Breast epithelium (tissue), 4 donors: ENCODE measurements at regions not wholly inside any gene's neighbourhood (a gene's known extent, or its start where the extent isn't known, plus 50 kb on each side); places are given as distances from the start of the nearest gene placed in this dataset.
A peak's percentile ranks its signal among the peaks of the same experiment; 100 is the strongest.

ENCODE experiments used
- DNase-seq, 2 donors: peaks; one replicate each; pipeline ENCODE4 v3.0.0-alpha.2; 2019; ENCODE audit warnings: low spot score in 2 of 2
- H3K27ac ChIP-seq, 2 donors: fragments of 200-600 bp; sonication (generic) in 1 of 2; one replicate each; pipeline ENCODE4 v1.5.1; 2016 to 2019; ENCODE audit warnings: mild to moderate bottlenecking in 1 of 2
- H3K27me3 ChIP-seq, 2 donors: fragments of 200-600 bp; sonication (generic) in 1 of 2; one replicate each; pipeline versions ENCODE4 v1.5.1 to v1.6.0; 2017 to 2019; ENCODE audit warnings: control low read depth in 1 of 2, mild to moderate bottlenecking in 1 of 2
- H3K36me3 ChIP-seq: fragments of 200-600 bp; one replicate; pipeline ENCODE4 v1.5.1; 2019
- H3K4me1 ChIP-seq, 2 donors: fragments of 200-600 bp; sonication (generic); one replicate each; pipeline ENCODE4 v1.5.1; 2016 to 2019; ENCODE audit warnings: control low read depth in 1 of 2
- H3K4me3 ChIP-seq, 3 donors: fragments of 200-600 bp; sonication (generic); 1 replicate in 2 of 3; 2 replicates in 1 of 3; pipeline ENCODE4 v1.5.1; 2016 to 2019; ENCODE audit warnings: mild to moderate bottlenecking in 3 of 3, moderate library complexity in 2 of 3
- H3K9me3 ChIP-seq, 2 donors: fragments of 200-600 bp; sonication (generic) in 1 of 2; one replicate each; pipeline ENCODE4 v1.5.1; 2016 to 2019; ENCODE audit warnings: control low read depth in 1 of 2
- POLR2A ChIP-seq: fragments of 450-650 bp; IDR thresholded peaks from one replicate; pipeline ENCODE4 v1.6.1; 2016; ENCODE audit warnings: antibody characterized with exemption, mild to moderate bottlenecking, moderate library complexity
- POLR2AphosphoS5 ChIP-seq, 3 donors: sonication (generic); formaldehyde crosslinking; IDR thresholded peaks; one replicate each; pipeline ENCODE4 v1.6.1; 2017; ENCODE audit warnings: antibody characterized with exemption in 3 of 3
- intact Hi-C: fragments of 100-400 bp; cut with DNase I; formaldehyde crosslinking; loops from one replicate; pipeline ENCODE4 v1.15.1; 2023; ENCODE audit warnings: low total_unique reads
- TF ChIP-seq, protein P1 (sequence below), 3 donors: fragments of 450-650 bp; IDR thresholded peaks; one replicate each; pipeline ENCODE4 v1.5.1; 2016 to 2017; ENCODE audit warnings: antibody characterized with exemption in 3 of 3, mild to moderate bottlenecking in 3 of 3, moderate library complexity in 3 of 3

DNA sequence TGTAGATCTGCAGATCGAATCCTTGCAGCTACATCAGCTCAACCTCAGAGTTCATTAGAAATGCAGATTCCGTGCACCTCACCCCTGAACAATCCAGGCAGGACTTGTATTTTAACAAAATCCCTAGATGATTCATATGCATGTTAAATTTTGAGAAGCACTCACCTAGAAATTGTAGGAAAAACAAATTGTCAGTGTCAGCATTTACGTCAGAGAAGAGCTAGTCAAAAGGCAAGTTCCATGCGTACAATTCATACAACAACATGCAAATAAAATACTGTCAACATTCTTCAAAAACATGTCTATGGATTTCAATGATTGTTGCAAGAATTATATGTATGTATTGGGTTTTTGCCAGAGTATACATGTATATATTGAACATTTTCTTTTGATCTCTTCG, 504.5 kb downstream of the NLGN4X start:
- no peak overlapping the region for H3K27ac ChIP-seq
- intact Hi-C loops = no loop called here
- DNase-seq = no peak
- H3K27me3 ChIP-seq = no peaks in the 10 kb centered on the region
- no peaks in the 10 kb centered on the region for H3K36me3 ChIP-seq
- no peaks in the 10 kb centered on the region for H3K9me3 ChIP-seq
- peak overlapping the region in 1 of 3 donors; percentile 17 for H3K4me3 ChIP-seq
- H3K4me1 ChIP-seq = no peaks in the 10 kb centered on the region
- TF ChIP-seq POLR2AphosphoS5 (IDR thresholded peaks at IDR 0.05) (no peak), POLR2A (no peak)
- TF ChIP-seq, protein P1, sequence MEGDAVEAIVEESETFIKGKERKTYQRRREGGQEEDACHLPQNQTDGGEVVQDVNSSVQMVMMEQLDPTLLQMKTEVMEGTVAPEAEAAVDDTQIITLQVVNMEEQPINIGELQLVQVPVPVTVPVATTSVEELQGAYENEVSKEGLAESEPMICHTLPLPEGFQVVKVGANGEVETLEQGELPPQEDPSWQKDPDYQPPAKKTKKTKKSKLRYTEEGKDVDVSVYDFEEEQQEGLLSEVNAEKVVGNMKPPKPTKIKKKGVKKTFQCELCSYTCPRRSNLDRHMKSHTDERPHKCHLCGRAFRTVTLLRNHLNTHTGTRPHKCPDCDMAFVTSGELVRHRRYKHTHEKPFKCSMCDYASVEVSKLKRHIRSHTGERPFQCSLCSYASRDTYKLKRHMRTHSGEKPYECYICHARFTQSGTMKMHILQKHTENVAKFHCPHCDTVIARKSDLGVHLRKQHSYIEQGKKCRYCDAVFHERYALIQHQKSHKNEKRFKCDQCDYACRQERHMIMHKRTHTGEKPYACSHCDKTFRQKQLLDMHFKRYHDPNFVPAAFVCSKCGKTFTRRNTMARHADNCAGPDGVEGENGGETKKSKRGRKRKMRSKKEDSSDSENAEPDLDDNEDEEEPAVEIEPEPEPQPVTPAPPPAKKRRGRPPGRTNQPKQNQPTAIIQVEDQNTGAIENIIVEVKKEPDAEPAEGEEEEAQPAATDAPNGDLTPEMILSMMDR (IDR thresholded peaks at IDR 0.05) = no peak

DNA sequence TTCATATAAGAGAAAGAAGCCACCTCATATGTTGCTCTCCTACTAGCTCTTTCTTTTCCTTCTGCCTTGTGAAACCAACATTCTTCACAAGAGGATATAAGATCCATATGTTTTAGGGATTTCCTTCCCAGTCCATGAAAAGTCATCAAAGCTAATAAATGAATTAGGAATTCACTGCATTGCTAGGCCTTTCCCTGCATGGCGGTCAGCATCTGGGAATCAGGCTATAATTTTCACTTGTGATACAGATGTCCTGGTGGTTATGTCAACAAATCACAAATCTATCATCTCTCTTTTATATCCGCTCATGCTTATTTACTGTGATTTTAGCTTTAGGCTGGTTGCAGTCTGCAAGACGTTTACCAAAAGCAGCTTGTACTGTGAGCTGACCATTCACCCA, 510.0 kb downstream of the NLGN4X start:
- no peaks in the 10 kb centered on the region for H3K4me1 ChIP-seq
- DNase-seq = no peak
- TF ChIP-seq, protein P1 (IDR thresholded peaks at IDR 0.05) = no peak
- TF ChIP-seq POLR2AphosphoS5 (IDR thresholded peaks at IDR 0.05) (no peak), POLR2A (no peak)
- H3K27me3 ChIP-seq = no peaks in the 10 kb centered on the region
- no peak overlapping the region for H3K4me3 ChIP-seq
- H3K36me3 ChIP-seq = no peaks in the 10 kb centered on the region
- no peaks in the 10 kb centered on the region for H3K9me3 ChIP-seq
- H3K27ac ChIP-seq = no peak overlapping the region
- intact Hi-C loops = no loop called here

DNA sequence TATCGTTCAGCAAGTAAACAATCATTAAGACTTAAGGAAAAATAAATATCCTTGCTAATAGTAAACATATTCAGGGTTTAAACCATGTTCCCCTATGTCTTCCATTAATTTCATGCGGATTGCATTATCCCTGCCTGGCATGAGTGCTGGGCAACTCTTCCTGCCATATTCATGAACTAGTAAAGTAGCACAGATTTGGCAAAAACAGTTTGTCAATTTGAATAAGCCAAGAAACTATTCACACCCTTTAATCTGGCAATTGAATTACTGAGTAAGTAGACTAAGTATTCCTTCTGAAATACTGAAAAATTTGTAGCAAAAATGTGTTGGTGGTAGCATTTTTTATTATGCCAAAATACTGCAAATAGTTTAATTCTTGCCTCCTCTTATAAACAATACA, 512.0 kb downstream of the NLGN4X start:
- intact Hi-C loops = no loop called here

DNA sequence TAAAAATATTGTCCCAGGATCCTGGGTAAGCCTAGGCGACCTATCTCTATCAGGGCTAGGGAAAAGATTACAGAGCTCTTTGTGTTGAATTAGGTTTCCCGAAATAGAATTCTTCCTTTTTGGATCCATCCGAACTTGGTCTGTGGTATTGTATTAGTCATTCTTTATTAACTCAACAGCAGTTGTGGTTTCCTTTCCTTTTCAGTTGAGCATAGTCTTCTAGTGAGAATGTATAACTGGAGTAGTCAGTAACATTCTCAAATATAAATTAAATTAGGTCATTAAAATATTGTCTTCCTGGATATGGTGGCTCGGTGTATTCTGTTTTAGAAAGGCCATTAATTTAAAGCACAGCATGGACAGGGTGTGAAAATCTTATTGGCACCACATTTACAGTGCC, 520.4 kb downstream of the NLGN4X start:
- TF ChIP-seq, protein P1 (IDR thresholded peaks at IDR 0.05) = no peak
- no peak for TF ChIP-seq POLR2A
- TF ChIP-seq POLR2AphosphoS5 (IDR thresholded peaks at IDR 0.05) = no peak
- intact Hi-C loops = no loop called here
- Histone ChIP-seq H3K4me3 (no peak overlapping the region), H3K27ac (no peak overlapping the region), H3K27me3 (no peaks in the 10 kb centered on the region), H3K4me1 (no peaks in the 10 kb centered on the region), H3K9me3 (peaks cover 0 to 7% of the 10 kb centered on the region in 2 donors), H3K36me3 (no peaks in the 10 kb centered on the region)
- no peak for DNase-seq

More for the DNA sequence above, 512.0 kb downstream of the NLGN4X start:
- no peaks in the 10 kb centered on the region for H3K4me1 ChIP-seq
- TF ChIP-seq POLR2A = no peak
- no peak for TF ChIP-seq POLR2AphosphoS5 (IDR thresholded peaks at IDR 0.05)
- TF ChIP-seq, protein P1 (IDR thresholded peaks at IDR 0.05) = no peak
- no peak for DNase-seq
- H3K27ac ChIP-seq = no peak overlapping the region
- no peak overlapping the region for H3K4me3 ChIP-seq
- H3K27me3 ChIP-seq = no peaks in the 10 kb centered on the region
- no peaks in the 10 kb centered on the region for H3K36me3 ChIP-seq
- no peaks in the 10 kb centered on the region for H3K9me3 ChIP-seq

DNA sequence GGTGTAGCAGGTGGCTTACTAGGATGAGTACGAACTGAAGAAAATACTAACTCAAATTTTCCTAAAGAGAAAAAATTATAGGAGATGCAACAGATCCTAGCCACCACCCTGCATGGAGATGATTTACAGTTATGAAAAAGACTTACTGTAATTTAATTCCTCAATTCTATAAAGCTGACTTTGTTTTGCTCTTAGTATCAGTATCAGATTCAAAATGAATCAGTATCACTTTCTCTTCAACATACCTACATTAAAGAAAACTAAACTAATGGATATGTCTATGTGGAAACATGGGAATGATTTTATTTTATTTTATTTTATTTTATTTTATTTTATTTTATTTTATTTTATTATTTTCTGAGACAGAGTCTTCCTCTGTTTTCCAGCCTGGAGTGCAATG, 525.8 kb downstream of the NLGN4X start:
- Histone ChIP-seq H3K4me3 (no peak overlapping the region), H3K4me1 (no peaks in the 10 kb centered on the region), H3K36me3 (no peaks in the 10 kb centered on the region), H3K9me3 (no peaks in the 10 kb centered on the region), H3K27ac (no peak overlapping the region), H3K27me3 (peaks cover 0 to 5% of the 10 kb centered on the region in 2 donors)
- no peak for DNase-seq
- TF ChIP-seq POLR2A (no peak), POLR2AphosphoS5 (IDR thresholded peaks at IDR 0.05) (no peak)
- TF ChIP-seq, protein P1 (IDR thresholded peaks at IDR 0.05) = no peak
- intact Hi-C loops = no loop called here
